EL (cell line): ENCODE measurements at regions not wholly inside any gene's neighbourhood (a gene's known extent, or its start where the extent isn't known, plus 50 kb on each side); places are given as distances from the start of the nearest gene placed in this dataset.
"Not testable (repeated sequence)": the region's sequence is repeated elsewhere in the genome, so short reads cannot be mapped to it uniquely, and the experiment has no call there.

Source experiments
- DNase-seq: peaks from one replicate; pipeline ENCODE4 v3.0.0-alpha.2; 2016

GRCh38 chr18:54662986-54663385, 71.9 kb downstream of the DYNAP start:
- no peak for DNase-seq

- not testable (repeated sequence) for DNase-seq
Measured at GRCh38 chr18:54669701-54670100, 78.7 kb downstream of the DYNAP start.

- peak; percentile 26 for DNase-seq
Measured at GRCh38 chr18:54671291-54671881, 80.3 kb downstream of the DYNAP start.

GRCh38 chr18:54672109-54672508, 81.1 kb downstream of the DYNAP start:
- no peak for DNase-seq

GRCh38 chr18:54672846-54673475, 81.9 kb downstream of the DYNAP start:
- DNase-seq: no peak

- DNase-seq: no peak
Measured at GRCh38 chr18:54673936-54674335, 82.9 kb downstream of the DYNAP start.

- no peak for DNase-seq
Measured at GRCh38 chr18:54675076-54675475, 84.0 kb downstream of the DYNAP start.

- DNase-seq: peak; percentile 73
Measured at GRCh38 chr18:54679318-54680149, 88.5 kb downstream of the DYNAP start.

GRCh38 chr18:54684784-54685183, 93.7 kb downstream of the DYNAP start:
- peak; percentile 11 for DNase-seq

- DNase-seq: no peak
Measured at GRCh38 chr18:54689319-54689718, 98.3 kb downstream of the DYNAP start.

- peak; percentile 17 for DNase-seq
Measured at GRCh38 chr18:54690198-54690597, 99.2 kb downstream of the DYNAP start.

GRCh38 chr18:54692463-54692862, 101.4 kb downstream of the DYNAP start:
- no peak for DNase-seq

GRCh38 chr18:54696616-54697293, 105.7 kb downstream of the DYNAP start:
- DNase-seq: no peak

- DNase-seq: no peak
Measured at GRCh38 chr18:54700580-54700979, 109.5 kb downstream of the DYNAP start.

- DNase-seq: no peak
Measured at GRCh38 chr18:54702686-54703085, 111.6 kb downstream of the DYNAP start.

GRCh38 chr18:54710074-54710899, 118.0 kb upstream of the RAB27B start:
- no peak for DNase-seq

- DNase-seq: no peak
Measured at GRCh38 chr18:54710900-54711281, 117.4 kb upstream of the RAB27B start.

- peak; percentile 85 for DNase-seq
Measured at GRCh38 chr18:54712306-54712705, 116.0 kb upstream of the RAB27B start.

GRCh38 chr18:54712758-54713157, 115.5 kb upstream of the RAB27B start:
- no peak for DNase-seq

GRCh38 chr18:54713386-54713785, 114.9 kb upstream of the RAB27B start:
- DNase-seq: no peak

GRCh38 chr18:54714851-54715250, 113.4 kb upstream of the RAB27B start:
- no peak for DNase-seq

- no peak for DNase-seq
Measured at GRCh38 chr18:54716586-54716985, 111.7 kb upstream of the RAB27B start.
